KMS-11 (cell line): ENCODE measurements at regions not wholly inside any gene's neighbourhood (a gene's known extent, or its start where the extent isn't known, plus 50 kb on each side); places are given as distances from the start of the nearest gene placed in this dataset.

Experiments used
- H2AFZ ChIP-seq: fragments of 200-600 bp; sonication (generic); 2 replicates; pipeline ENCODE4 v1.6.1; 2016; ENCODE audit warnings: antibody characterized with exemption, mixed run types, low read depth
- H3K27ac ChIP-seq: fragments of 200-600 bp; sonication (generic); 2 replicates; pipeline ENCODE4 v1.6.1; 2016; ENCODE audit warnings: mild to moderate bottlenecking, mixed run types
- H3K27me3 ChIP-seq: fragments of 200-600 bp; sonication (generic); 2 replicates; pipeline ENCODE4 v1.6.1; 2017; ENCODE audit warnings: mild to moderate bottlenecking, low read depth, mixed run types, moderate library complexity; ENCODE audit not compliant: insufficient read depth
- H3K36me3 ChIP-seq: fragments of 200-600 bp; sonication (generic); 2 replicates; pipeline ENCODE4 v1.6.1; 2017; ENCODE audit warnings: mild to moderate bottlenecking, mixed run types; ENCODE audit not compliant: insufficient read depth
- H3K4me1 ChIP-seq: fragments of 200-600 bp; sonication (generic); 2 replicates; pipeline ENCODE4 v1.6.1; 2016; ENCODE audit warnings: mild to moderate bottlenecking, low read depth, mixed run types; ENCODE audit not compliant: poor library complexity, severe bottlenecking
- H3K4me2 ChIP-seq: fragments of 200-600 bp; sonication (generic); 2 replicates; pipeline ENCODE4 v1.7.0; 2016; ENCODE audit warnings: mild to moderate bottlenecking, mixed run types
- H3K4me3 ChIP-seq: fragments of 200-600 bp; sonication (generic); IDR thresholded peaks from 2 replicates; pipeline ENCODE4 v1.6.1; 2017; ENCODE audit warnings: low read depth, low read length, mixed read lengths; ENCODE audit not compliant: insufficient read depth
- H3K79me2 ChIP-seq: fragments of 200-600 bp; sonication (generic); 2 replicates; pipeline ENCODE4 v1.6.1; 2016; ENCODE audit warnings: low read depth, mixed run types; ENCODE audit not compliant: insufficient read depth
- H3K9ac ChIP-seq: fragments of 200-600 bp; sonication (generic); 2 replicates; pipeline ENCODE4 v1.6.1; 2016; ENCODE audit warnings: mild to moderate bottlenecking, mixed run types
- H4K20me1 ChIP-seq: fragments of 200-600 bp; sonication (generic); 2 replicates; pipeline ENCODE4 v1.6.1; 2016; ENCODE audit warnings: mild to moderate bottlenecking, mixed run types; ENCODE audit not compliant: insufficient read depth
- TF ChIP-seq, protein P1 (sequence below): fragments of 200-600 bp; sonication (generic); conservative IDR thresholded peaks from 2 replicates; pipeline ENCODE4 v1.6.1; 2017; ENCODE audit warnings: low read depth, mild to moderate bottlenecking, antibody characterized with exemption, low read length, moderate library complexity, mixed read lengths

DNA sequence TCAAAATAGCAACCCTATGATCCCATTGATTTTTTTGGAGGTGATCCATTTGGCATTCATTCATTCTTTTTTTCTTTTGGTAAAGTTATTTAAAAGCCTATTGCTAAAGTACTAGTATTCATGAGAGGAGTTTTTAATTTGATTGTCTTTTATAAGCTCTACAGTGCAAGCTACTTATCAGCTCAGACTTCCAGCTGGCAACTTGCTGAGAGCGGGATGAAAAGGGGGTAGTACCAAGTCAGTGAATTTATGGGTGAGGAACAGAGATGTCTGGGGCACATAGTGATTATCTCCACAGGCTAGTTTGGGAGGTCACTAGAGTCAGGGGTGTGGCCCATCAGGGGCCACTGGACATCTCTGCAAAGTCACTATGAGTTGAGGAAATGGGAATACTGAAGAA, 202.4 kb downstream of the PIK3C3 start:
- no peaks in the 10 kb centered on the region for H3K27me3 ChIP-seq
- H3K27ac ChIP-seq, result no peak overlapping the region
- H3K79me2 ChIP-seq, result no peaks in the 10 kb centered on the region
- H3K4me3 ChIP-seq, result no peak overlapping the region
- no peak overlapping the region for H3K4me2 ChIP-seq
- no peaks in the 10 kb centered on the region for H3K4me1 ChIP-seq
- no peaks in the 10 kb centered on the region for H3K36me3 ChIP-seq
- no peaks in the 10 kb centered on the region for H4K20me1 ChIP-seq
- H3K9ac ChIP-seq, result no peak overlapping the region
- no peak overlapping the region for H2AFZ ChIP-seq
- TF ChIP-seq, protein P1, sequence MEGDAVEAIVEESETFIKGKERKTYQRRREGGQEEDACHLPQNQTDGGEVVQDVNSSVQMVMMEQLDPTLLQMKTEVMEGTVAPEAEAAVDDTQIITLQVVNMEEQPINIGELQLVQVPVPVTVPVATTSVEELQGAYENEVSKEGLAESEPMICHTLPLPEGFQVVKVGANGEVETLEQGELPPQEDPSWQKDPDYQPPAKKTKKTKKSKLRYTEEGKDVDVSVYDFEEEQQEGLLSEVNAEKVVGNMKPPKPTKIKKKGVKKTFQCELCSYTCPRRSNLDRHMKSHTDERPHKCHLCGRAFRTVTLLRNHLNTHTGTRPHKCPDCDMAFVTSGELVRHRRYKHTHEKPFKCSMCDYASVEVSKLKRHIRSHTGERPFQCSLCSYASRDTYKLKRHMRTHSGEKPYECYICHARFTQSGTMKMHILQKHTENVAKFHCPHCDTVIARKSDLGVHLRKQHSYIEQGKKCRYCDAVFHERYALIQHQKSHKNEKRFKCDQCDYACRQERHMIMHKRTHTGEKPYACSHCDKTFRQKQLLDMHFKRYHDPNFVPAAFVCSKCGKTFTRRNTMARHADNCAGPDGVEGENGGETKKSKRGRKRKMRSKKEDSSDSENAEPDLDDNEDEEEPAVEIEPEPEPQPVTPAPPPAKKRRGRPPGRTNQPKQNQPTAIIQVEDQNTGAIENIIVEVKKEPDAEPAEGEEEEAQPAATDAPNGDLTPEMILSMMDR, result no peak

DNA sequence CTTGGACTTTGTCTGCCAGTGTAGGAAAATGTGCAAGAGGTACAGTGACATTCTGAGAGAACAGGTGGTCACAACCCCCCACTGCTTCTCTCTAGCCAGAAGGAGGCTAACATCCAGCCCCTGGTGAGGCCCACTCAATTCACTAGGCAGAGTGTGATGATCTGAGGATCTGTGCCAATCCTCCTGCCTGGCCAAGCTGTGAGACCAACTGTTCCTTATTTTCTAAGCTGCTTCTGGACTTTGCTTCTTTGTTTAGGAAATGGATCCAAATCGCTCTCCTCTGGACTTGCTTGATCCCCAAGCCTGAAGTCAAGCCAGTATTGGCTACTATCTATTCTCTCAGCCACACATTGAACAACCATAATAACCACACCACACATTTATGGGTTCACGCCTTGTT, 202.8 kb downstream of the PIK3C3 start:
- Histone ChIP-seq H3K79me2 (no peaks in the 10 kb centered on the region), H3K4me2 (no peak overlapping the region), H2AFZ (no peak overlapping the region), H4K20me1 (no peaks in the 10 kb centered on the region), H3K27me3 (no peaks in the 10 kb centered on the region), H3K4me1 (no peaks in the 10 kb centered on the region), H3K36me3 (no peaks in the 10 kb centered on the region), H3K27ac (no peak overlapping the region), H3K4me3 (no peak overlapping the region), H3K9ac (no peak overlapping the region)
- TF ChIP-seq, protein P1, result no peak

DNA sequence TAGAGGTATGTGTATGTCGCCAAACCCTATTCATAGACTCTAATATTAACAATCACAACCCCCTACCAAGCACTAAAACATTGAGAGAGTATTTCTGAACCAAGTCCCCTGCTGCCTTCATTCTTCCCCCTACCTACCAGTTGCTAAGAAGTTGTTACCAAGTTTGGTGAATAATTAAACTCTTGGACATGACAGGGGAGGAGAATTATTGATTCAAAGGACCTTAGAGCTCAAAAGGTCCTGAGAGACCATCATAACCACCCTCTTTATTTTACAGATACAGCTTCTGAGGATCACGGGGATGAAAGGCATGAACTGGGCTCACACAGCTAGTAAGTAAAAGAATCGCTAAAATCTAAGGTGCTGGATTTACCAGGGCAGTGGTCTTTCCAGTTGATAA, 204.1 kb downstream of the PIK3C3 start:
- H3K4me1 ChIP-seq, result no peaks in the 10 kb centered on the region
- H3K9ac ChIP-seq, result no peak overlapping the region
- H3K36me3 ChIP-seq, result no peaks in the 10 kb centered on the region
- no peaks in the 10 kb centered on the region for H4K20me1 ChIP-seq
- H3K4me2 ChIP-seq, result no peak overlapping the region
- no peak overlapping the region for H3K4me3 ChIP-seq
- no peaks in the 10 kb centered on the region for H3K79me2 ChIP-seq
- H3K27me3 ChIP-seq, result no peaks in the 10 kb centered on the region
- H3K27ac ChIP-seq, result no peak overlapping the region
- TF ChIP-seq, protein P1, result no peak
- H2AFZ ChIP-seq, result no peak overlapping the region

DNA sequence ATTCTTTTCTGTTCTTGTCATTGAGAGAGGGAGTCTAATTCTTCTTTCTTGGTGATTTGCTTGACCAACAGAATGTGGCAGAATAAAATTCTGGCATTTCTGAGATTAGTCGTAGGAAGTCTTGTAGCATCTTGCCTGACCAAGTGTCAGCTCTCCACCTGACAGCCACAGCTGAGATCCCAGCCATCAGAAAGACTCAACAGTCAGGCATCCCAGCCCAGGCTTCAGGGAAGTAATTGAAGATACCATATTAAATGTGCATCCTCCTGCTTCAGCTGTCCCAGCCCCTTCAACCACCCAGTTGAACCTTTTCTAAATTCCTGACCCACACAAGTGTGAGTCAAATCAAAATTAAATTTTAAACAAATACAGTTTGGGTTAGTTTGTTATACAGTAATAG, 208.3 kb downstream of the PIK3C3 start:
- H3K27ac ChIP-seq, result no peak overlapping the region
- H2AFZ ChIP-seq, result no peak overlapping the region
- no peaks in the 10 kb centered on the region for H3K27me3 ChIP-seq

More for the DNA sequence above, 208.3 kb downstream of the PIK3C3 start:
- Histone ChIP-seq H4K20me1 (no peaks in the 10 kb centered on the region), H3K4me1 (no peaks in the 10 kb centered on the region), H3K36me3 (no peaks in the 10 kb centered on the region), H3K9ac (no peak overlapping the region), H3K4me2 (no peak overlapping the region), H3K79me2 (no peaks in the 10 kb centered on the region), H3K4me3 (no peak overlapping the region)
- TF ChIP-seq, protein P1, result no peak
